ENCODE measurements at regions not wholly inside any gene's neighbourhood (a gene's known extent, or its start where the extent isn't known, plus 50 kb on each side); places are given as distances from the start of the nearest gene placed in this dataset.

GRCh38 chr6:121563286-121563685 is 127.8 kb downstream of the GJA1 start:
- TF ChIP-seq, protein P1, sequence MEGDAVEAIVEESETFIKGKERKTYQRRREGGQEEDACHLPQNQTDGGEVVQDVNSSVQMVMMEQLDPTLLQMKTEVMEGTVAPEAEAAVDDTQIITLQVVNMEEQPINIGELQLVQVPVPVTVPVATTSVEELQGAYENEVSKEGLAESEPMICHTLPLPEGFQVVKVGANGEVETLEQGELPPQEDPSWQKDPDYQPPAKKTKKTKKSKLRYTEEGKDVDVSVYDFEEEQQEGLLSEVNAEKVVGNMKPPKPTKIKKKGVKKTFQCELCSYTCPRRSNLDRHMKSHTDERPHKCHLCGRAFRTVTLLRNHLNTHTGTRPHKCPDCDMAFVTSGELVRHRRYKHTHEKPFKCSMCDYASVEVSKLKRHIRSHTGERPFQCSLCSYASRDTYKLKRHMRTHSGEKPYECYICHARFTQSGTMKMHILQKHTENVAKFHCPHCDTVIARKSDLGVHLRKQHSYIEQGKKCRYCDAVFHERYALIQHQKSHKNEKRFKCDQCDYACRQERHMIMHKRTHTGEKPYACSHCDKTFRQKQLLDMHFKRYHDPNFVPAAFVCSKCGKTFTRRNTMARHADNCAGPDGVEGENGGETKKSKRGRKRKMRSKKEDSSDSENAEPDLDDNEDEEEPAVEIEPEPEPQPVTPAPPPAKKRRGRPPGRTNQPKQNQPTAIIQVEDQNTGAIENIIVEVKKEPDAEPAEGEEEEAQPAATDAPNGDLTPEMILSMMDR (conservative IDR thresholded peaks at IDR 0.05 in 1 of 2, IDR thresholded peaks at IDR 0.05 in 1 of 2; ENCODE audit: extremely low read depth in 1 of 2, insufficient read depth in 1 of 2, low read depth in 1 of 2, low read length in 2 of 2): no peak
- TF ChIP-seq EZH2 (IDR thresholded peaks at IDR 0.05; ENCODE audit: borderline replicate concordance, low read length): no peak
